ENCODE measurements at regions not wholly inside any gene's neighbourhood (a gene's known extent, or its start where the extent isn't known, plus 50 kb on each side); places are given as distances from the start of the nearest gene placed in this dataset.

DNA sequence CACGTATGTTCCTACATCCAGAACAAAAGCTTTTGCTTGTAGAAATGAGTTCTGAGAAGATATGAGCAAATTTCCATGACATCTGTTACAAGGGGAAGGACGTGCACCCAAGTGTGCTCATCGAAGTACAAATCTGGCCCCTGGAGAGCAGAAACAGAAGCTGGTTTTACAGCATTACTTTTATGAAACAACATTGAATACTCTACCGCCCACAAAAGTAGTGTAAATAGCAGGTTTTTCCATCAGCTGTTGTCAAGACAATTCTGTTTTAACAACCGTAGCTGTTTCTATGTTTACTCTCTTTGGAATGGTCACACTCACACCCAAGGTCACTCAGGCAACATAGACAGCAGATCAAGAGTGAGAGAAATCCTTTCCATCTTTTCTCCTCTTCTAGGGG lies 114.2 kb upstream of the SSTR4 start:
- DNase-seq: peak in 2 of 4 experiments; percentile 11 to 58

DNA sequence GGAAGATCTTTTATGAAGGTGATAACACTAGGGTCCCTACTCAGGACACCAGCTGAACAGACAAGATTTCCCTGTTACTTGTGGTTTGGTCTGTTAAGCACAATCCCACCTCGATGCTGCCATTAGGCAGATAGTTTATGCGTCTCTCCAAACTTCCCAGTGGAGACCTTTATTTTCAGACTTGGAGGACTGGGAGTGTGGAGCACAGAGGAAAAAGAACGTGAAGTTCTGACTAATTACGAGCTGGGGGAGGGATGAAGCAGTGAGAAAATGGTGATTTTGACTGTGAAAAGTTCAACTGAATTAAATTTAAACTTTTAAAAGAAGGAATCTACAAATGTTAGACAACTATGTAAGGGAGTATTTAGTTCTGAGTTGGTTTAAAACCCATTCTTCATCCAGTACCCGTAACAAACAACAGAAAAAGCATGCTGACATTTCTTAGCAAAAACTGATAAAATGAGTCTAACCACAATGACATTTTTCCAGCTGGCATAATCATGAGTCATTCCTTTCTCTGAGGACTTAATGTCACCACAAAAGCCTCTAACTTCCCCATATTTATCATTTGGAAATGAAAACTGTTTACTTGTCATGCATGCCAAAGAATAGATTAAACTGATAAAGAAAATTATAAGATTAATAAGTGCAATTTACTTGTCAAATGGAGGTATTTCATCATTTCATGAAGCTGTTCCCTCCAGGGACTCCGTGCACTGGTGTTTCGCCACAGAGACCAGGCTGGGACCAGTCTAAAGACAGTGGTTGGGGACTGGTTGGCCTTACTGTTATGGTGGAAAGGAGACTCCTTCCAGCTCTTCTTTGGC lies 113.3 kb upstream of the SSTR4 start:
- DNase-seq: peak; percentile 41 to 90 (median 74)

DNA sequence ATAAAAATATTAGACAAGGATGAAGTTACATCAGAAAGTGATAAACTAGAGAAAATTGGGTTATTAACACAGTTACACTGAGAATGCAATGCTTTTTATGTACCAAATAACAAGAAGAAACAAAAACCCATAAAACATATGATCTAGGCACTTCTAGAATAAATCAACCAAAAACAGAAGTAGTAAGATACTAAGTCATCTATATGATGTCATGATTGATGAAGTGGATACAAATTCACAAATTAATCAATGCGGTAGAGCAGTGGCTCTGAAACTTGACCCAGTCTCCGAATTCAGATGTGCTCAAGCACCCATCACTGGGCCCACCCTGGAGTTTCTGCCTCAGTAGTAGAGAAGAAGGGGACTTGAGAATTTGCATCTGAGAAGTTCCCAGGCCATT lies 112.1 kb upstream of the SSTR4 start:
- DNase-seq: peak in 1 of 4 experiments; percentile 8

DNA sequence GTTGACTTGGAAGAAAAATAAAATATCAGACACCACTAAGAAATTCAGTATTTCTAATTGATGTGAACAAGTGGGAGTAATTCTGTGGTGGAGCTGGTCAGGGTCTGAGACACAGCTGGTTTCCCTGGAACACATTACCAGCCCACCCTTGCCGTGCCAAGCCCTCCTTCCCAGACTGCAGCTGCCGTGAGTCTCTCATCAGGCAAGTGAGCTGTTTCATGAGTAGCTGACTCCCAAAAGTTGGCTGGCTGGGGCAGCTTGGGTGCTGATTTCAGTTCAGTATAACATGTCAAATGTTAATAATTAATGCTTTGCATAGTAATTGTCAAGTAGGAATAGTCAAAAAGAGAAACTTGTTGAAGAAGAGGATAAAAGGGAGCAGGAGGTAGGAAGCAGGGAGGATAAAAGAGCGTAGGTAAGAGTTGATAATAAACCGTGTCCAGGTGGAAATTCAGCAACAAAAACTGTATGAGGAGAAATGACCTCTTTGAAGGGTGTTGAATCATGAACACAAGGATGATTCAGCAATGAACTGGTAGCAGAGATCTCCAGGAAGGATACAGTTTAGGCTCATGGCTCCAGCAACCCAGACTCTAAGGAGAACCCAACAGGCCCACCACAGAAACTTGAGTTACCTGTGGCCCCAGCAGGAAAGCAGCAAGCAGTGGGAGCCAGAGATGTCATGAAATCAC lies 110.9 kb upstream of the SSTR4 start:
- DNase-seq: no peak

DNA sequence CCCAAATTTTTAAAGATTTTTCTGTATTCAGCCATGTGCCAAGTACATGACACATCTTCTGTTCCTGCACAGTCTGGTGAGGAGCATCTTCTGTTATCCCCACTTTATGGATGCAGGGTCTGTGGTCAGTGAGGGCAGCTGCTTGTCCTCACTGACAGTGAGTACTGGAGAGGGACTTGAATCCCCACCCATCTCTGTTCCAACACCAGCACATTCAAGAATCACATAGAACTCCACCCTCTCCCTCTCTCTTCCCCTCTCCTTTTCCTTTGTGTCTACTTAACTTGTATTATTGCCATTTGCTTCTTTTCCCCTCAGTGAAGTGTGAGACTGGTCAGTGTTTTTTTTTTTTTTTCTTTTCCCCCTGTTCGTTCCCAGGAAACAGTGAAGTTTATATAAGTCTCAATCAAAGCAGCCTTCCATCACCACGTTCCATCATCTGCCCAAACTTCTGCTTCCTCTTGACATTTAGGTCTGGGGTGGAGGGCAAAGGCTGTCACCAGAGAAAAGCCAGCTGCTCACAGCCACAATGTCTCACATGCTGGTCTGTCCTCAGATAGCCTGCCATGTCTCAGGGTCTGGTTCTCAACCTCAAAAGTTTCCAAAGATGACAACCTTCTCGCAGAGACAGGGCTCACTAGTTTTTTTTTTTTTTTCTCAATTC lies 110.0 kb upstream of the SSTR4 start:
- peak; percentile 56 to 85 (median 73) for DNase-seq

DNA sequence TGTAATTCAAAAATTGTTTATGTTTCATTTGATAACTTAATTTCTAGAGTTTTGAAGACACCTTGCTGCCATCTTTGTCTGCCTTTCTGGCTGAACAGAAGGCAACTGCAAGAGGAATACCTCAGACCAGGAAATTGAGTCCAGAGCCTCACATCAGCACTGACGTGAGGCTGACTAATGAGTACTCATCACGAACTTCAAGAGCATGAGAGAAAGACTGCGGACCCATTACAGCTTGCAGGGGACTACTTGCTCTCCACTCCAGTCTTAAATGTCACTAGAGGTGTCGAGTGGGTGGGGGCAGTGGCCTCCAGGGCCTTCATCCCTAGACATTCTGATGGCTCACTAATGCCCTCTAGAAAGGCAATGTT lies 109.5 kb upstream of the SSTR4 start:
- DNase-seq: peak in 2 of 4 experiments; percentile 23 to 41

DNA sequence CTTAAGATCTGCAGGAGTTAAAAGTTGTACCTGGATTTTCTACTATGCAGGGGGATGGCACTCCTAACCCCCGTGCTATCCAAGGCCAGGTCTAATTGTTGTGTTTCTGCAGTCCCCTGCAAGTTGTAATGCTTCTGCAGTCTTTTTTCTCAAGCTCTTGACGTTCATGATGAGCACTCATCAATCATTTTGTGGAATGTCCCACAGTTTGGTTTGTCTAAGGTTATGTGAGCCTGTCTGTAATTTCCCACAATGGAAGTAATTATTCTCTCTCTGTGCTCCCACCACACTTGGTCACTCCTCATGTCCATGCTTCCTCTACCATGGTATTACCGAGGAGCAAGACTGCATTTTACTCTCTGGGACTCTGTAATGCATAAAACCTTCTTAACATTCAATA lies 107.6 kb upstream of the SSTR4 start:
- DNase-seq: no peak

DNA sequence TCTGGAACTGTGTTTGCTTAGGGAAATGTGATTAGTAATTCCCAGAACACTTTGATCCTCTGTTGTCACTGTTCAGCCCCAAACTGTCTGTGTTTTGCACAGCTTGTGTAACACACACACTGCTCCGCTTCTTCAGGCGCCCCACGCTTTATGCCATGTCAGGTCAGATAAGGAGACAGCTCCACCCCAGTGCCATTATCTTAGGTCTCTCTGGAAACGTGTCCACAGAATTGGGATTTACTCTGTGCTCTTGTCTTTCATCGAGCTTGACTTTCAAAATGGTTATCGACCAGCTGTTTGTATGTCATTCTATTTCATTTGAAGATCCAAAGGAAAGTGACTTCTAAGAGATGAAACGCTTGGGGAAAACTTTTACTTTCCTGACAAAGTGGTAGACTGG lies 106.4 kb upstream of the SSTR4 start:
- DNase-seq: no peak

DNA sequence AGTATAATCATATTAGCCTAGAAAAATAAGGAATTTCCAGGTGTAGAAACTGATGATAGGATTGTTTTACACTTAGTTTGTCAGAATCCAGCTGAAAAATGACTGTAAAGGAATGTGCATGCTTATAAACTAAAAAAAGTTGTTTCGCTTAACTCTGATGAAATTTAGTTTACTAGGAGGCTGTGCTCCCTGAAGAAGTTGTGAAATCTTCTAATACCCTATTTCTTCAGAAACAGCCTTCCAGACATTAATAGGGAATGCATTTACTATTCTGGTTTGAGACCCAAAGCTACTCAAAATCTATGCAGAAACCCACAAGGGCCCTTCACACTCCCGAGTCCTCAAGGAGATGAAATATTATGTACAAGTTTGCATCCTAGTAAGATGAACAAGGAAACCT lies 105.5 kb upstream of the SSTR4 start:
- DNase-seq: no peak

DNA sequence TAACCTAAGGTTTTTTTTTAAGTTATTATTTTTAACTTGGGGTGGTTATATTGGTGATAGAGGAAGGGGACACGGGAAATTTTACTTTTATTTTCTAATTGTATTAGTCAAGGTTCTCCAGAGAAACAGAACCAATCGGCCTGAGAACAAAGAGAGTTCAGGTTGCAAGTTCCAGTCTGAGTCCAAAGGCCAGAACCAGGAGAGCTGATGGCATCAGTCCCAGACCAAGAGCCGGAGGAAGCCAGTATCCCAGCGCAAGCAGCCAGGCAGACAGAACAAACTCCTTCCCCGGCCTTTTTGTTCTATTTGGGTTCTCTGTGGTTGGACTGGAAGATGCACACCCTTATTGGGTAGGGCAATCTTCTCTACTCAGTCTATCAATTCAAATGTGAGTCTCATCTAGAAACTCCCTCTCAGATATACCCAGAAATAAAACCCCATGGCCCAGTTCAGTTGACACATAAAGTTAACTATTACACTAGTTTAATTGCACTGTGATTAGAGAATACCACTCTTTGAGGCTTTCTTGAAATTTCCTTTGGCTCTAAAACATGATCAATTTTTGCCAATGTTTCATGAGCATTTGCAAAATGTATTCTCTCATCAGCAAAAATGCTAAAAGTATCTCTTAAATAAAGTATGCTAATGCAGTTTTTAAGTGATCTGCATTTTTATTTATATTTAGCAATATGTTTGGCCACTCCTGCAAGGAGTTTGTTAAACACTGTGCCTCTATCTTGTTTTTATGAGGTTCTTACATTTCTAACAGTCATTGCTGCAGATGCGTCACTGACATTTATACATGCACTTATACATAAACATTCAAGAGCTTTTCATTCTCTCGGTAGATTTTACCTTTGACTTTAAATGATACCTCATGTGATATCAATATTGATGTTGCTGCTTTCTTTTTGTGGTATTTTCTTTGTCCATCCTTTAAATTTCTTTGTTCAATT lies 103.2 kb upstream of the SSTR4 start:
- DNase-seq: no peak

DNA sequence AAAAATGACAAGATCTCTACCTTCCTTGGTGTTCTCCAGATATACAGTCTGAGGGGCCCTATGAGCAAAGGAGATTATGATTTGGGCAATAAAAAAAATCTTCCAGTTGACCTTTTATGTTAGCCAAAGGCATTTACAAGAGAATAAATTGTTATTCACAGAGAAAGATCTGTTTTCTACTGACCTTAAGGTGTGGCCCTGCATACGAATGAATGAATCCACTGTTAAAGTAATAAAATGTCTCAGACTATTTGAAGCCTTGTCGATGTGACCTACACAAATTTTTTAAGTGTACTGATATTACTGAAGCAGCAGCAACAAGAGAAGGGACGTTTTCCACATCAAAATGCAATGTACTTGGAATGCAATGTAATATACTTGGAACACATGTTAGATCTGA lies 95.9 kb upstream of the SSTR4 start:
- no peak for DNase-seq

DNA sequence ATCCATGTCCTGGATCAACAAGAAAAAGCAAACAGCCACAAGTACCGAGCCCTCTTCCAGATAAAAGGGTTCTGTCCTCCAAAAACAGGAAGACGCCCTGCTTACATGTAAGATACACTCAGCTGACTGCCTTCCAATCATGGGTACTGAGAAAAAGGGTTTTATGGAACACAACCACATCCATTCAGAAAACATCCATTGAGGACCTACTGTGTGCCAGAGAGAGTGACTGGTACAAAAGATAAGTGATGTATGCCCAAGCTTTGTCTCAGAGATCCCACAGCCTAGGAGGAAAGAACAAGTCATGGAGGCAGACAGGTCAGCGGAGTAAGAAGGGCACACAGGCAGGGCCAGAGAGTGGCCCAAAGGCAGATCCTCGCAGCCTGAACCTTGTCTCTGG lies 94.8 kb upstream of the SSTR4 start:
- peak in 1 of 4 experiments; percentile 19 for DNase-seq

DNA sequence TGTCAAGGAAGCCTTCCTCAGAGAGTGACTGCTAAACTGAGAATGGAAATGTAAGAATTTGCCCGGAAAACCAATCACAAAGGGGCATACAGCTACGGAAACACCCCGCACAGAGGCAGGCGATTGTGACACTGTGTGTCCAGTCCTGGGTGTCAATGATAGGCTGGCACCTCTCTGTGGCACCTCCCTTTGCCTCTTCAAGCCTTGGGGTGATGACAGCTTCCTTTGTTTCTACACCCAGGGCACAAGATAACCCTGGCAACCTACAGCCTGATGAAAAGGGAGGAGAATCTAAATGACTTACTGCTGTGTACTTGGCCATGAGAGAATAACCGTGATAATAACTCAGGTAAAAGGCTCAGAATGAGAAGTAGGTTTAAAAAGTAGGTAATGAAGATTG lies 93.6 kb upstream of the SSTR4 start:
- DNase-seq: no peak

DNA sequence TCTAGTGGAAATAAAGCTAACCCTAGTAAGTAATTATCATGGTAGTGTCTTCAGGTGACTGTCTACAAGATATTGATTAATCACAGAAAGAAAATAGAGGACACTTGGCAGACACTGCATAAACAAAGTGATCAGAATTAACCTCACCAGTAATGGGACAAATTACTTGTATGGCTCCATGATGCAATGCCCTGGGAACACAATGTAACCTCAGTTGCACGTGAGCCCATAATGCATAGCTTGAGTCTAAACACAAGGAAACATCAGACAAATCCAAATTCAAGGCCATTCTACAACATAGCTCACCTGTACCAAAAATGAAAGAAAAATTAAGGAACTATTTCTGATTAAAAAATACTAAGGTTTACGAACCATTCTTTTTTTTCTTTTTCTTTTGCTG lies 92.4 kb upstream of the SSTR4 start:
- DNase-seq: no peak

DNA sequence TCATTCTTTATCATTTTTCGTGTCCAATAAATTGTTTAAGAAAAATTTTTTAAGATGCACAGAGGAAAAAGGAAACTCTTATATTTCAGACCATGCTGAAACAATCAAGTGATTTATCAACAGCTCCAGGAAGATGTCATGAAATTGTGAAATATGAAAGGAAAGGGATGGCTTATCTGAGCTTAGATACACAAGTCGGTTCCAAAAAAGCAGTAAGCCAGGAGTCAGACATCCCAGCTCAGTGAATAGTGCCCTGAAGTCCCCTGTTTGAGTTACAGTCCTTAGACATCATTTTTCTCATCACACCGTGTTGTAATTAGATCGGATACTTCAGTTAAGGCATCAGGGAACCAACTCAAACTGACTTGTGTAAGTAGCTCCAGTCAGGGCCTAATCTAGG lies 91.0 kb upstream of the SSTR4 start:
- no peak for DNase-seq

DNA sequence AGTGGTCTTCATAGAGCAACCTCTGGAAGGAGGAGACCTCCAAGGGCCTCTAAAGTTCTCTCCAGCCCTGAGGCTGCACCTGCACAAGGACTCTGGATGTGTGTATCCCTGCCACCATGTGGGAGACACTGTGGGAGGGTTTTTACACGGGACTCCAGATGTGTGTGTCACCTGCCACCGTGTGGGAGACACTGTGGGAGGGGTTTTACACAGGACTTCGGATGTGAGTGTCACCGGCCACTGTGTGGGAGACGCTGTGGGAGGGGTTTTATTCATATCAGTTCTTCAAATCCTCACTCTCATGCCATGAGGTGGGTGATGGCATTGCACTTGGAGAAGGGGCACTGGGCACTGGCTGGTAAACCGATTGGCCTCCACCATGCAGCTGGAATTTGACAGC lies 90.2 kb upstream of the SSTR4 start:
- no peak for DNase-seq

DNA sequence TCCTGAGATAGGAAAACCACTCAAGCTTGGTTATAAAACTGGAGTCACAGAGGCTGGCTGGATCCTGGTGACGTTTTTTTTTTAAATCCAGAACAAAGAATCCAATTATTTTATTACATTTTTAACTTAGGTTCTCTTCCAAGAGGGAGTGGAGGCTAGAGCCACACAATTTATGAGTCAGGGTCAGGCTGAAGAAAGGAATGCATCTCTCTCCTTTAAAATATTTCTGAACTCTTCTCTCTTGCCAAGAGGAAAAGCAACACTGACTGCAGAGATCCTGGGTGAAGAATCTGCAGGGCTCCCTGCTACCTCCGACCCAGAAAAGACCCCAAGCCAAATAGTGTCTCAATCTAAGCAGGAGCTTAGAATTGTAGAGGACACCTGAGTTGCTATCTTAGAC lies 88.5 kb upstream of the SSTR4 start:
- DNase-seq: no peak

DNA sequence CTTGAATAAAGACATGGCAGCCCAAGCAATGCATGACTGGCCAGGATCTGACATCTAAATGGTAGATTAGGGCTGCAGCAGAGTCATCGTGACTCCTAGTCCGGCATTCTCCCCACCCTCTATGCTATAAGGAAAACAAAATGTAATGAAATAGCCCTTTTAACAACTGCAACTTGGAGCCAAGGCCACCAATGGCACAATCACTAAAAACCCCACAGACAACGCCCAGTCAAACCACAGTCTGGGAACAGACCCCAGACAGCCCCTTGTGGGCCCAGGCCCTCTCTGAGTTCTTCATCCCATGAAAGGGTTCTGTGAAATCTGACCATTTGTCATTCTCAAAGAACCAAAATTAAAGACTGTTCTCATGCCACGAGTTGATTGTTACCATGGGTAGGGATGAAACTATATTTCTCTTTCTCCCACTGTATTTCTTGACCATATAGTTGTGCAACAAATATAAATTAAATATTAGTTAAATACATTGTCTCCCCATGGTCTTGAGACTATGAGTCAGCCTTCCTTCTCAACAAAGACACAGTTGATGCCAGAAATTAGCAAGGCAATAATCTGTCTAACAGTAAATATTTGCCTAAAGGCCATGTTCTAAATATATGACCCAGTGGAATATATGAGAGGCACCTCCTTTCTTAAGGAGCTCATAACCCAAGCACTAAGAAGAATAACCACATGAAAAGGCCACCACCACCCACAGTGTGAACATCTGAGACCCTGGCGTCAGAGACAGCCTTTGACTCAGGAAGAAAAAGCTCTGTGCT lies 85.6 kb upstream of the SSTR4 start:
- DNase-seq: no peak

DNA sequence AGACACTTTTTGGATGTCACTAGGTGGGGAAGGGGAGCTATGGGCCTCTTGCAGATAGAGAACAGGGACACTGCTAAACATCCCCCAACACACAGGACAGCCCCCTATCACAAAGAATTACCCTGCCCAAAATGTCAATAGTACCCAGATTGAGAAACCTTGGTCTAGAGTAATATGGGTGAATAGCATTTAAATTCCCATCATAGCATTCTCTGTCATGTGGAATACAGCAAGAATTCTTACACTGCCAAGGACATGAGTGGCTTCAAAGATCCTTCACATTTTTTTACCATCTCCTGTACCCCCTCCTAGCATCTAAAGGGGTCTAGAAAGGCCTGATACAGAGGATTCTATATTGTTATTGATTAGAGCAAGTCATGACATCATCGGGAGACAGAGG lies 83.1 kb upstream of the SSTR4 start:
- DNase-seq: no peak

DNA sequence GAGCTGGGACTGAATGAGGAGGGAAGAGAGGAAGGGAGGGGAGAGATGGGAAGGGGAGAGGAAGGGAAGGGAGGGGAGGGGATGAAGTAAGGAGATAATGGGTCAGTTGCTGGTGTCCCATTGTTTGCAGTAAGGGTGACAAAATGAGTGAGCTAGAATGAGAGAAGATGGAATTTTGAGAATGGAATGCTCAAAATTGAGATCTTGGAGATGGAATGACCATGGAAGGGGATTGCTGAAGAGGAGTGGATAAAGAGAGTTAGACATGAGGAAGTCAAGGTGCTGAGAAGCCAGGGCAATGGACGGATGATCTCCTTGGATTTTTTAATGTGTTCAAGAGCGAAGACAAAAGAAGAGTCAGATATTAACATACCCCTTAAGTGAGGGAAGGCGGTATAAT lies 80.5 kb upstream of the SSTR4 start:
- no peak for DNase-seq

DNA sequence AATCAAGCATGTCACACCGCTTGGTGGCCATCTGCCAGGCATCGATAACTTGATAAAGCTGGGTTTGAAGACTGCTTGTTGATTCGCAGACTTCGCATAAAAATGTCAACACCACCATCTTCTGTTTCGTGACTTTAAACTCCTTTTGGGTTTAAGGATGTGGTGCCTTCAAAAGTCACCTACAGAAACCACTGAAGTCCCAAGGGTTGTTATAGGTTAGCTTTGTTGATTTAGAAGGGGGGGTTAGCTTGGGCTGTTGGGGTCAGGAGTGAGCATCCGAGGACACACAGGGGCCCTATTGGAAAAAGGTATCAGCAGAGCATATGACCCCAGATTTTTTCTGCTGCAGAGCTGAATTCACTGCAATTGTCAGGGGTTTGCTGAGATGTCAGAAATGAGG lies 76.7 kb upstream of the SSTR4 start:
- DNase-seq: no peak
